ENCODE measurements at regions not wholly inside any gene's neighbourhood (a gene's known extent, or its start where the extent isn't known, plus 50 kb on each side); places are given as distances from the start of the nearest gene placed in this dataset.
"Not testable (repeated sequence)": the region's sequence is repeated elsewhere in the genome, so short reads cannot be mapped to it uniquely, and the experiment has no call there.

- no peak for DNase-seq
These were observed 295.5 kb downstream of the RPLP1 start for GRCh38 chr15:69748131-69748530.

GRCh38 chr15:69748576-69749185 lies 296.1 kb downstream of the RPLP1 start:
- peak; percentile 59 for DNase-seq

- DNase-seq: no peak
These were observed 296.7 kb downstream of the RPLP1 start for GRCh38 chr15:69749274-69749673.

DNA sequence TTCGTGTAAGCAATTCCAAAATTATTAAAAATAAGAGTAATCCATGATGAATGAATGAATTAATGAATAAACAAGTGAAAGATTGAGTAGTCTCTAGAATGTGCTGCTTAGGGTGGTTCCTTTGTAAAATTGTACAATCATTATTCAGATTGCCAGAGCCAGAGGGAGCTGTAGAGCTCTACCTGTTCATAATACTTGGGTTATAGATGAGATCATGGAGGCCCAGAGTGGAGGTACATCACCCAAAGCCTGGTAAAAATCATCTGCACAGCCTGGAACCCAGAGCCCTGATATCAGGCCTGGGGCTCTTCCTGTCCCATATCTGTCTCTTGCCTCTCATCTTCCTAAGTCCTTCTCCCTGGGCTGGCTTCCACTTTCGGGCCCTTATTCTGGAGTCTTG lies 297.2 kb downstream of the RPLP1 start:
- DNase-seq: no peak

- no peak for DNase-seq
These were observed 297.6 kb downstream of the RPLP1 start for GRCh38 chr15:69750253-69750652.

GRCh38 chr15:69751147-69751546 lies 298.5 kb downstream of the RPLP1 start:
- no peak for DNase-seq

DNA sequence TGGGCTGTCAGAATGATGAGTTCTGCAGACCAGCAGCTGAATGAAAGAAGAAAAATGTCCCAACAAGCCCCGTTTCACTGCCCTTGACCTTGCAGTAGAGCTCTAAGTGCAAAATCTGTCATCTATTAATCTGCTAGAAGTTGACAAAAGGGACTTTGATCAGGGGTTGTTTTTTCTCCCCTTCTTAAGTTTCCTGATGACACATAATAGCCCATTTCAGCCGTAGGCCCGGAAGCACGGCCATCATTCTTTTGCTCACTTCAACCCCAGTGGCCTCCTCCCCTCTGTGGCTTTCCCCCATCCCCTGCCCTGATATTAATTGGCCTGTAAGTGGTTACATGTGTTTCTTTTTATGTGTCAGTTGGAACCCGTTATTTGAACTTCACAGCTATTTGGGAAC lies 298.9 kb downstream of the RPLP1 start:
- DNase-seq: no peak

- DNase-seq: no peak
These were observed 301.2 kb downstream of the RPLP1 start for GRCh38 chr15:69753867-69754266.

DNA sequence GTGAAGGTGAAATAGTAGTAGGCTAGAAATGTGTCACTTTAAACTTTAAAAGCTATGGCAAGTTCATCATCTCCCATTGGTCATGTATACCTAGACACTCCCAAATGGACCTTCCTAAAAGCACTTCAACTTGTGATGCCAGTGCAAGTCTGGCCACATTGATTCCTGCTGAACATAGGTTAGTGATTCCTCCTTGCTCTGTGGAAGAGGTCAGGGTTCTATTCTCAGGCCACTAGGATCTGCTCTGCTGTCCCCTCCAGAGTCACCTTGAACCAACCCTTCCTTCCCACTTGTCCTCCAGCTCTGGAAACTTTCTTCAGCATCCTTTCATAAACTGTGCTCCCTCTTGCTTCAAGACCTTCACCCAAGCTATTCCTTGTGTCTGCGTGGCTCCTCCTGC lies 301.7 kb downstream of the RPLP1 start:
- DNase-seq: no peak

DNA sequence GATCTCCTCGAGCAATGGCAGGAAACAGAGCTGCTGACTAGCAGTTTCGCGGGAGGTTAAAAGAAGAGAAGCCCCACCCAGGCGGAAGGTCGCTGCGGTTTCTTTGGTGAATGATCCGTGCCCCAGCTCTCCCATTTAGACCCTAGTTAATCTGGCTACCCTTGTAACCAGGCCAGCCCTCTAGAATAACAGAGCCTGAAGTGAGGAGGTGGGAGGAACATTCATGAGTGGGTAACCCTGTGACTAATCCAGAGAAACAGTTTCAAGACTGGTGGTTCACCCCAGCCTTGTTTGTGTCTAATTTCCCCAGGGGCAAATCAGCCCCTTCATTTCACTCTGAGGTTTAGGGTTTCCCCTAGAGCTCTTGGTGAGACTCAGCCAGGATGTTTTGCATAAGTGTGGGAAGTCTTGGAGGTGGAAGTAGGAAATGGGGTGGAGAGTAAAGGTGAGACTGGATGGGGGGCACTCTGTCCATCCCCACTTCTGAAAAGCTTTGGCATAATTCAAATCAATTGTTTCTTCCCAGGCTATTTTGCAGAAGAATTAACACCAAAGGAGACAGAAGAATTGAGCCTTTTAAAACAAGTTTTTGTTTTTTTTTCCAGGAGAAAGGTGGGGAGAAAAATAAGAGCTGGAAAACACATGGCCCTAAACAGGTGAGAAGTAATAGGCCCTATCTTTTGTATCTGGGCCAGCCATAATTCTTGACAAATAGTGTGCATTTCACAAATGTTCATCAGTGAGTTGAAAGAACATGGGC lies 303.1 kb downstream of the RPLP1 start:
- no peak for DNase-seq

- DNase-seq: no peak
These were observed 303.8 kb downstream of the RPLP1 start for GRCh38 chr15:69756440-69756839.

- no peak for DNase-seq
These were observed 304.6 kb downstream of the RPLP1 start for GRCh38 chr15:69757186-69757585.

- no peak for DNase-seq
These were observed 305.7 kb downstream of the RPLP1 start for GRCh38 chr15:69758291-69758771.

DNA sequence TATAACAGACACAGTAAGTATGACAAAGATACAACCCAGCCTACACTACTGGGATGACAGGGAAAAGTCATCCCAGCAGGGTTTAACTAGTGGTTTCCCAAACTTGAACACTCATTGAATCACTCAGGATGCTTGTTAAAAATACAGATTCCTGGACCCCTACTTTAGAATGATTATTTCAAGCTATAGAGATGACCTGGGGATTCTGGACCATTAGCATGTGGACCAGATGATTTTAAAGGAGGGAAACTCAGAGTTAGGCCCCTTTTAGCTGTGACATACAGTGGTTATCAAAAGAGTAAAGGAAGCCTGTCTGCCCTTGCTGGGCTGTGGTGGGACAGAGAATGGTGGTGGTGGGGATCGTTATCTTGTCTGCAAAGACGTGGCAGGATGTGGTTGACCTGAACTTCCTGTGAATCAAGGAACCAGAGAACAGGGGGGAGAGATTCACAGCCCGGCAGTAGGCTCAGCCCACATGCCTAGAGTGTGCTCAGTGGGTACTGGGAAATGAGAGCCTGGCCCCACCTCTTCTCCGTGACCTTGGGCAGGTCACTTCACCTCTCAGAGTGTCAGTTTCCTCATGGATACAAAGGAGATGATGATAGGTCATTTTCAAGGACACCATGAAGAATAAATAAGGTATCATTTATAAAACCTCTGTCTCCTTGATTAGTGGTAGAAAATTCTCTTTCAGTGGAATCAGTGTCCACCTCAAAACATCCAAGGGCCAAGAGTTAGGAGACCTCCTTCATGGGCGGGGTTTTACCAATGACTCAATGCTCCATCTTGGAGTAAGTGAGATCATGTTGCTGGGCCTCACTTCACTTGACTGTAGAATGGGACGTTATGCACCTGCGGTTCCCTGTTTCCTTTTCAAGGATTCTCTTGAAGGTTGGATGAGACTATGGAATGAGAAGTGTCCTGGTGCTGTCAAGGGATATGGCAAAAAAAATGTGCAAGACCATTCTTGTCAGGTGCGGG lies 306.5 kb downstream of the RPLP1 start:
- no peak for DNase-seq

DNA sequence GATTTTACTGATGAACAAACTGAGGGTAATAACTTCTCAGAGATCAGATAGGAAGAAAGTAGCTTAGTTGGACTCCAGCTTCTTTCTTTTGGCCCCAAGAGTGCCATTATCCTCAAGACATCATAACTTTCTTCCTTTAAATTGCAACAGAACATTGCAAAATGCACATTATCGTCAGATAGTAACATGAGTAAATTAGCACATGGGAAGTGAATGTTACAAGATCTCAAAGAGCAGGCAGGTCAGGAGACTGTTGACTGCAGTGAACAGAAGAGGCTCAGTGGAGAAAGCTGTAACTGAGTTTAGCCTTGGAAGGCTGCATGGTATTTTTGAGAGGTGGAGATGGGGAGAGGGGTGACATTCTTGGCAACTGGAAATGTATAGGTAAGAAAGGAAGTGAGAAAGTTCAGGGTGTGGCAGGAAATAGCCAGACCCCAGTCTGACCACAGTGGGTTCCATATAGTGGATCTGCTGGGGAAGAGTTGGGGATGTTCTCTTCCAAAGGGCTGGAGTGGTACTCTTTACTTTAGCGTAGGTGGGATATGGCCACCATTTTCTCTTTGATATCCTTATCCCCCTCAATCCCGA lies 307.7 kb downstream of the RPLP1 start:
- DNase-seq: no peak

- DNase-seq: peak; percentile 32
These were observed 308.4 kb downstream of the RPLP1 start for GRCh38 chr15:69760890-69761568.

DNA sequence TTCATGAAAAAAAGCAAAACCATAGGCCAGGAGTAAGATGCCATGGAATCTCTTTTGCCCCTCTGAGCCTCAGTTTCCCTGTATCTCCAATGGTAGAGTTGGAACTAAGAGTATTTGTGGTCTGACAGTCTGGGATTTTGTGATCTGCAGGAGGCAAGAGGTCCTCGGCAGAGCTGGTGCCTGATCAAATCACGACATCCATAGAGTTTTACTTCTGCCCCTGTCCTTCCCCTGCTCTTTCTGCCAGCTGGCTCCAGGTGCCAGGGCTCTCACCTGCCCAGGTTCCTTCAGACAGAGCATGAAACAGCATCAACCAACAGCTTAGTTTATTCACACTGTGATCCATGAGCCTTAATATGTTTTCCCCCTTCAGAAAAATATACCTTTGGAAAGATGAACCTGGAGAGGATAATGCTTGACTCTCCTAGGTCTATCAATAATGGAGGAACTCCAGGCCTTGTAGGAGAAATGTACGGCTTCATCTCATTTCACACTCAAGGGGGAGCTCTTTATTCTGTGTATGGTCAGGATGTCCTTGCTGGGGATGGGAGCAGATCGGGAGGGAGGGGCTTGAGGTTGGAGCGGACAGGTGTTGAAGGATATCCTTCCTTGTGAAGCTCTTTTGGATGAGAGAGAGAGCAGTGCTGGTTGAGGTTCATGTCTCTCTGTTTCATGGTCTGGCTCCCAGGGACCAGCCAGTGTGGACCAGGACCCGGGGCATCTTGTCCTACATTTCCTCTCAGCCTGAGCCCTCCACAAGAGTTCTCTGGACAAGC lies 309.9 kb downstream of the RPLP1 start:
- peak; percentile 45 for DNase-seq

DNA sequence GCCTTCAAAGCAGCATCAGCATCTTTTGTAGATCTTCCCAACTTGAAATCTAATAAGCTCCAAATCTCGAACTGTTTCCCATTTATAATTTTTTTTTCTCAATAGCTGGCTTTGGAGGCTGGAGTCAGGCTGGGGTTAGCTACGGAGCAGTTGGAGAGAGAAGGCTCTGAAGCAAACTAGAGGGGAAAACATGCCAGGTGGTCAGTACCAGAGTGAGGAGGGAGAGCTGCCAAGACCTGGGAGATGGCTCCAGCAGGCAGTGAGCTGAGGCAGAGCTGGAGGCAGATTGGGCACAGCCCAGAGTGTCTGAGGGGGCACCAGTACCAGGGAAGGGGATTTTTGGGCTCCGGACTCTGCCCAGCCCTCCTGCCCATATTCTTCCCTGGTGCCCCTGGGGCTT lies 311.2 kb downstream of the RPLP1 start:
- no peak for DNase-seq

DNA sequence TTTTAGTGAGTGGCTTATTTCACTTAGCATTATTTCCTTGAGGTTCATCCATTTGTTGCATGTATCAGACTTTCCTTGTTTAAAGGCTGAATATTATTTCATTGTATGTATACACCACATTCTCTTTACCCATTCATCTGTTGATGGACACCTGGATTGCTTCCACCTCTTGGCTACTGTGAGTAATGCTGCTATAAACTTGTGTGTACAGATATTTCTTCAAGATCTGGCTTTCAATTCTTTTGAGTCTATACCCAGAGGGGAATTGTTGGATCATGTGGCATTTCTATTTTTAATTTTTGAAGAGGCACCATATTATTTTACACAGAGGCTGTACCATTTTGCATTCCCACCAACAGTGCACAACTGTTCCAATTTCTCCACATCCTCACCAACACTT lies 313.5 kb downstream of the RPLP1 start:
- DNase-seq: no peak

GRCh38 chr15:69767191-69767590 lies 314.6 kb downstream of the RPLP1 start:
- DNase-seq: no peak

- DNase-seq: not testable (repeated sequence)
These were observed 316.7 kb downstream of the RPLP1 start for GRCh38 chr15:69769336-69769735.

GRCh38 chr15:69774258-69774657 lies 321.6 kb downstream of the RPLP1 start:
- DNase-seq: not testable (repeated sequence)
